Body of pancreas (tissue), 4 donors: ENCODE measurements at regions not wholly inside any gene's neighbourhood (a gene's known extent, or its start where the extent isn't known, plus 50 kb on each side); places are given as distances from the start of the nearest gene placed in this dataset.
"Not testable (repeated sequence)": the region's sequence is repeated elsewhere in the genome, so short reads cannot be mapped to it uniquely, and the experiment has no call there.

Source experiments
- ATAC-seq: fragments of 150-250 bp; one replicate; pipeline ENCODE4 v1.9.1; 2016
- DNase-seq, 4 donors: peaks; one replicate each; pipeline ENCODE4 v3.0.0-alpha.2; 2019
- H3K27ac ChIP-seq, 4 donors: fragments of 200-600 bp; sonication (generic); 1 replicate in 3 of 4; 2 replicates in 1 of 4; pipeline versions ENCODE4 v1.5.1 to v1.6.1; 2016 to 2019; ENCODE audit warnings: mild to moderate bottlenecking in 1 of 4, mixed read lengths in 1 of 4, moderate library complexity in 1 of 4
- H3K27me3 ChIP-seq, 2 donors: fragments of 200-600 bp; sonication (generic); one replicate each; pipeline ENCODE4 v1.6.0; 2016; ENCODE audit warnings: mild to moderate bottlenecking in 1 of 2
- H3K36me3 ChIP-seq, 2 donors: fragments of 200-600 bp; sonication (generic); replicated peaks in 1 of 2; 2 replicates each; pipeline ENCODE4 v1.5.1; 2016; ENCODE audit warnings: low read depth in 2 of 2; ENCODE audit not compliant: insufficient read depth in 1 of 2
- H3K4me1 ChIP-seq: fragments of 200-600 bp; sonication (generic); one replicate; pipeline ENCODE4 v1.6.0; 2016
- H3K4me3 ChIP-seq, 2 donors: fragments of 200-600 bp; sonication (generic); 1 replicate in 1 of 2; 2 replicates in 1 of 2; pipeline ENCODE4 v1.5.1; 2016 to 2019
- H3K9me3 ChIP-seq, 3 donors: fragments of 200-600 bp; sonication (generic); 1 replicate in 2 of 3; 2 replicates in 1 of 3; pipeline ENCODE4 v1.5.1; 2016
- CTCF ChIP-seq, 7 experiments: fragments of 450-650 bp in 4 of 7; fragments of 200-600 bp in 3 of 7; sonication (generic) in 3 of 7; IDR thresholded peaks; one replicate each; pipeline ENCODE4 v1.5.1; 2016 to 2019; ENCODE audit warnings: antibody characterized with exemption in 7 of 7
- POLR2A ChIP-seq, 3 donors: fragments of 450-650 bp; IDR thresholded peaks; one replicate each; pipeline ENCODE4 v1.6.1; 2016; ENCODE audit warnings: antibody characterized with exemption in 3 of 3, mild to moderate bottlenecking in 2 of 3
- WGBS, 2 donors: methylation state at CpG; one replicate each; pipeline ENCODE4 v1.1.5; 2017; 5-methylcytosine and 5-hydroxymethylcytosine counted together
- intact Hi-C: fragments of 100-400 bp; cut with DNase I; formaldehyde crosslinking; loops from one replicate; pipeline ENCODE4 v1.15.1; 2023

- no peaks in the 10 kb centered on the region for H3K4me1 ChIP-seq
- DNase-seq: no peak
- intact Hi-C loops: no loop called here
- H3K36me3 ChIP-seq: no peaks in the 10 kb centered on the region
- no peak overlapping the region for H3K4me3 ChIP-seq
- no peak for ATAC-seq
- TF ChIP-seq CTCF (IDR thresholded peaks at IDR 0.05) (no peak), POLR2A (IDR thresholded peaks at IDR 0.05) (no peak)
- no peaks in the 10 kb centered on the region for H3K27me3 ChIP-seq
- H3K9me3 ChIP-seq: no peaks in the 10 kb centered on the region
- 84 to 89% methylated on average over 1 of the region's 1 CpG for WGBS, 2 donors
- no peak overlapping the region for H3K27ac ChIP-seq
Measured at GRCh38 chr14:48568252-48568651, 892.8 kb upstream of the MDGA2 start.

GRCh38 chr14:48563489-48563888, 888.1 kb upstream of the MDGA2 start:
- Histone ChIP-seq H3K4me3 (no peak overlapping the region), H3K27me3 (no peaks in the 10 kb centered on the region), H3K9me3 (no peaks in the 10 kb centered on the region), H3K36me3 (no peaks in the 10 kb centered on the region), H3K27ac (no peak overlapping the region), H3K4me1 (no peaks in the 10 kb centered on the region)
- TF ChIP-seq CTCF (IDR thresholded peaks at IDR 0.05) (no peak), POLR2A (IDR thresholded peaks at IDR 0.05) (no peak)
- intact Hi-C loops: no loop called here
- ATAC-seq (no peak), DNase-seq (no peak)
- 78 to 81% methylated on average over 3 of the region's 3 CpGs for WGBS, 2 donors

- H3K9me3 ChIP-seq, H3K4me3 ChIP-seq, ATAC-seq, H3K36me3 ChIP-seq, H3K27me3 ChIP-seq, DNase-seq, H3K27ac ChIP-seq, intact Hi-C loops, H3K4me1 ChIP-seq: not testable (repeated sequence)
- 39 to 52% methylated on average over 3 of the region's 3 CpGs for WGBS, 2 donors
Measured at GRCh38 chr14:48561438-48561837, 886.0 kb upstream of the MDGA2 start.

GRCh38 chr14:48560421-48560820, 885.0 kb upstream of the MDGA2 start:
- intact Hi-C loops: no loop called here
- Histone ChIP-seq H3K9me3 (no peaks in the 10 kb centered on the region), H3K4me3 (no peak overlapping the region), H3K36me3 (no peaks in the 10 kb centered on the region), H3K27me3 (no peaks in the 10 kb centered on the region), H3K4me1 (no peaks in the 10 kb centered on the region), H3K27ac (no peak overlapping the region)
- DNase-seq: no peak
- no peak for ATAC-seq
- no peak for TF ChIP-seq POLR2A (IDR thresholded peaks at IDR 0.05)
- no peak for TF ChIP-seq CTCF (IDR thresholded peaks at IDR 0.05)
- 55 to 63% methylated on average over 4 of the region's 4 CpGs for WGBS, 2 donors

- Histone ChIP-seq H3K4me1 (no peaks in the 10 kb centered on the region), H3K9me3 (no peaks in the 10 kb centered on the region), H3K27ac (no peak overlapping the region), H3K36me3 (no peaks in the 10 kb centered on the region), H3K27me3 (no peaks in the 10 kb centered on the region), H3K4me3 (no peak overlapping the region)
- TF ChIP-seq POLR2A (IDR thresholded peaks at IDR 0.05) (no peak), CTCF (IDR thresholded peaks at IDR 0.05) (no peak)
- no peak for ATAC-seq
- intact Hi-C loops: no loop called here
- no peak for DNase-seq
Measured at GRCh38 chr14:48553443-48553842, 878.0 kb upstream of the MDGA2 start.
